Activated CD4-positive, CD25-positive, alpha-beta regulatory T cell treated with anti-CD3 and anti-CD28 coated beads, Interleukin-2, amount 50 U/mL, for 72 hours (primary cell): ENCODE measurements at regions not wholly inside any gene's neighbourhood (a gene's known extent, or its start where the extent isn't known, plus 50 kb on each side); places are given as distances from the start of the nearest gene placed in this dataset.

Experiments
- DNase-seq: peaks from one replicate; pipeline ENCODE4 v3.0.0; 2021

- no peak for DNase-seq
Measured at GRCh38 chr14:65879248-65880009, 466.9 kb downstream of the FUT8 start.

GRCh38 chr14:65880507-65880906, 468.0 kb downstream of the FUT8 start:
- no peak for DNase-seq

GRCh38 chr14:65881642-65882041, 469.1 kb downstream of the FUT8 start:
- DNase-seq: no peak

GRCh38 chr14:65888677-65889076, 476.1 kb downstream of the FUT8 start:
- no peak for DNase-seq

- no peak for DNase-seq
Measured at GRCh38 chr14:65892315-65892714, 479.8 kb downstream of the FUT8 start.

- no peak for DNase-seq
Measured at GRCh38 chr14:65900164-65900563, 487.6 kb downstream of the FUT8 start.

- no peak for DNase-seq
Measured at GRCh38 chr14:65901595-65901994, 489.1 kb downstream of the FUT8 start.

GRCh38 chr14:65904988-65905387, 492.5 kb downstream of the FUT8 start:
- DNase-seq: no peak

- no peak for DNase-seq
Measured at GRCh38 chr14:65906344-65906743, 493.8 kb downstream of the FUT8 start.

- no peak for DNase-seq
Measured at GRCh38 chr14:65906948-65907347, 494.4 kb downstream of the FUT8 start.

GRCh38 chr14:65910108-65910786, 497.7 kb downstream of the FUT8 start:
- DNase-seq: no peak

- no peak for DNase-seq
Measured at GRCh38 chr14:65915125-65915524, 502.6 kb downstream of the FUT8 start.

- DNase-seq: no peak
Measured at GRCh38 chr14:65916055-65916454, 503.5 kb downstream of the FUT8 start.

GRCh38 chr14:65920996-65921395, 508.5 kb downstream of the FUT8 start:
- DNase-seq: no peak

GRCh38 chr14:65922142-65922541, 509.6 kb downstream of the FUT8 start:
- DNase-seq: no peak

GRCh38 chr14:65926504-65926903, 514.0 kb downstream of the FUT8 start:
- no peak for DNase-seq

- DNase-seq: no peak
Measured at GRCh38 chr14:65926935-65927700, 514.6 kb downstream of the FUT8 start.

GRCh38 chr14:65927931-65928356, 515.4 kb downstream of the FUT8 start:
- DNase-seq: peak; percentile 69

GRCh38 chr14:65928995-65929394, 516.5 kb downstream of the FUT8 start:
- DNase-seq: no peak

GRCh38 chr14:65933400-65934069, 521.0 kb downstream of the FUT8 start:
- DNase-seq: no peak

- no peak for DNase-seq
Measured at GRCh38 chr14:65934070-65934435, 521.5 kb downstream of the FUT8 start.

- no peak for DNase-seq
Measured at GRCh38 chr14:65936342-65936975, 523.9 kb downstream of the FUT8 start.
